Transverse colon (tissue), 4 donors: ENCODE measurements at regions not wholly inside any gene's neighbourhood (a gene's known extent, or its start where the extent isn't known, plus 50 kb on each side); places are given as distances from the start of the nearest gene placed in this dataset.

ENCODE experiments used
- EP300 ChIP-seq: sonication (generic); formaldehyde crosslinking; IDR thresholded peaks from one replicate; pipeline ENCODE4 v1.6.1; 2017; ENCODE audit warnings: antibody characterized with exemption, low read depth
- POLR2A ChIP-seq: fragments of 450-650 bp; IDR thresholded peaks from one replicate; pipeline ENCODE4 v1.6.1; 2016; ENCODE audit warnings: antibody characterized with exemption, mild to moderate bottlenecking, moderate library complexity
- POLR2AphosphoS5 ChIP-seq, 3 donors: sonication (generic); formaldehyde crosslinking; IDR thresholded peaks; one replicate each; pipeline ENCODE4 v1.6.1; 2016; ENCODE audit warnings: antibody characterized with exemption in 3 of 3
- TF ChIP-seq, protein P1 (sequence below), 5 experiments: fragments of 200-600 bp in 3 of 5; fragments of 450-650 bp in 2 of 5; sonication (generic) in 3 of 5; IDR thresholded peaks; 1 replicate in 2 of 5; 2 replicates in 3 of 5; pipeline ENCODE4 v1.5.1; 2016 to 2017; ENCODE audit warnings: antibody characterized with exemption in 5 of 5, inconsistent platforms in 3 of 5, mild to moderate bottlenecking in 2 of 5, moderate library complexity in 1 of 5

DNA sequence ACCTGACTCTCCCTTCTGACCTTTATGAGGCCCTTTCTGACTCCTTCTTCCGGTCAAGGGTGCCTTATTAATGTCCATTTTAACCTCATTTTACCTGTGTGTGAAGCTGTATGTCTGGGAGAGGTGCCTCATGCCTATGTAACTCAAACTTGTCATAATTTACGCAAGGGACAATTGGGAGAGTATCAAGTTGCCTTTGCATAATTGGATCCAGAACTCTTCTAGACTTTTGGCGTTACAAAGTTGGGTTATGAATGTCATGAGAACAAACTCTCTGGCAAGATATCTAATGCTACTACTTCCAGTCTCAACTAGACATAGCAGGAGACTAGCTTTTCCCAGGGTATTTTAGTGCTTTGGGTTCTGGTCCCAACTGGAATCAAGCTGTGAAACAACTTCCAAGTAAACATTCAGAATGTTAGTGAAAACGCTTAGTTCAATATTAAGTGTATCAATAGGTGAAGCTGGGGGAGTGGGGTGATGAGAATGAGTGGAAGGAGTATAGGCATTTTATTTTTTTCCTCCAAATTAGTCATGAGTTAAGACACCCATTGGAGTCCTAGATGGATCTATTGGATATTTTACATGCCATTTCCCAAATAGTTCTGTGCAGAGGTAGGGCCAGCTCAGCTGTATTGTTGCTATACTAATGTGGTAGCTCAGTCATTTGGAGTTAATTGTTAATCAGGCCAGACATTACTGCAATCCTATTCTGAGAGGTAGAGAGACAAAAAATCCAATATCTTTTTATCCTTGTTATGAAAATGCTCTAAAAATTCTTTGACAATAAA lies 159.9 kb downstream of the TFAP2B start:
- TF ChIP-seq, protein P1, sequence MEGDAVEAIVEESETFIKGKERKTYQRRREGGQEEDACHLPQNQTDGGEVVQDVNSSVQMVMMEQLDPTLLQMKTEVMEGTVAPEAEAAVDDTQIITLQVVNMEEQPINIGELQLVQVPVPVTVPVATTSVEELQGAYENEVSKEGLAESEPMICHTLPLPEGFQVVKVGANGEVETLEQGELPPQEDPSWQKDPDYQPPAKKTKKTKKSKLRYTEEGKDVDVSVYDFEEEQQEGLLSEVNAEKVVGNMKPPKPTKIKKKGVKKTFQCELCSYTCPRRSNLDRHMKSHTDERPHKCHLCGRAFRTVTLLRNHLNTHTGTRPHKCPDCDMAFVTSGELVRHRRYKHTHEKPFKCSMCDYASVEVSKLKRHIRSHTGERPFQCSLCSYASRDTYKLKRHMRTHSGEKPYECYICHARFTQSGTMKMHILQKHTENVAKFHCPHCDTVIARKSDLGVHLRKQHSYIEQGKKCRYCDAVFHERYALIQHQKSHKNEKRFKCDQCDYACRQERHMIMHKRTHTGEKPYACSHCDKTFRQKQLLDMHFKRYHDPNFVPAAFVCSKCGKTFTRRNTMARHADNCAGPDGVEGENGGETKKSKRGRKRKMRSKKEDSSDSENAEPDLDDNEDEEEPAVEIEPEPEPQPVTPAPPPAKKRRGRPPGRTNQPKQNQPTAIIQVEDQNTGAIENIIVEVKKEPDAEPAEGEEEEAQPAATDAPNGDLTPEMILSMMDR (IDR thresholded peaks at IDR 0.05), result no peak
- TF ChIP-seq POLR2AphosphoS5 (IDR thresholded peaks at IDR 0.05), result no peak
- no peak for TF ChIP-seq POLR2A
- no peak for TF ChIP-seq EP300
